ENCODE measurements at regions not wholly inside any gene's neighbourhood (a gene's known extent, or its start where the extent isn't known, plus 50 kb on each side); places are given as distances from the start of the nearest gene placed in this dataset.
A peak's percentile ranks its signal among the peaks of the same experiment; 100 is the strongest.

DNA sequence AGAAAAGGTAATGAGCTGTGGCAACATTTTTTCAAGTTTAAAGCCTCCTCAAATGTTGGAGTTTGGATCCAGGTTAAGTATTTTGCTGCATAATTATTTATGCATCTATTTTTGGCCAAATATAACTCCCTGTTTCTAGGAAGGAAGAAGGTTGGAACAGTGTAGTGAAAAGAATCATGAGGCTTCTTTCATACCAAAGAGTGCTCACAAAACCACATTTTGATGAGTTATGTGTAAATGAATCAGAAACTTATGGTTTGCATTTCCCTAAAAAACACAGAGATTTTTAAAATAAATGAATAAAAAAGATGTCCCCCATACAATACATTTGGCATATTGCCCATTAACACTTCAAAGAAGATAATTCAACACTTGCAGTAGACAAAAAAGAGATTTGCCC lies 246.9 kb upstream of the PRDM1 start:
- no peaks in the 10 kb centered on the region for H3K79me2 ChIP-seq (ENCODE audit: insufficient read depth, low read depth, low read length)
- H3K36me3 ChIP-seq (ENCODE audit: insufficient read depth, low read length): no peaks in the 10 kb centered on the region
- no peak for TF ChIP-seq EZH2phosphoT487 (IDR thresholded peaks at IDR 0.05; ENCODE audit: borderline replicate concordance, low read depth, low read length)
- no peak for TF ChIP-seq CTCF (conservative IDR thresholded peaks at IDR 0.05; ENCODE audit: low read length)
- H3K4me2 ChIP-seq (ENCODE audit: low read length): no peak overlapping the region
- no peaks in the 10 kb centered on the region for H3K9me2 ChIP-seq (ENCODE audit: insufficient read depth, low read length)
- ChIA-PET CTCF (ENCODE audit: unreplicated experiment) (no interaction called here), POLR2A (interaction anchor here (1.0 kb wide), 1 partner anchor 9 kb away, joined by 4 read pairs; no protein-coding TSS in a partner anchor)
- no TSS peak for BruUV-seq (replicated peaks)
- no peak overlapping the region for H2AFZ ChIP-seq (ENCODE audit: low read length)
- no peaks in the 10 kb centered on the region for H3K9me3 ChIP-seq (ENCODE audit: low read length)
- H4K20me1 ChIP-seq (ENCODE audit: insufficient read depth, low read length): no peaks in the 10 kb centered on the region
- H3K27ac ChIP-seq (ENCODE audit: low read depth, low read length, poor library complexity, severe bottlenecking): no peak overlapping the region
- no peak overlapping the region for H3K4me3 ChIP-seq (ENCODE audit: low read depth, low read length, poor library complexity, severe bottlenecking)
- no peak for DNase-seq (ENCODE audit: low spot score)
- intact Hi-C loops (cut with micrococcal nuclease; ENCODE audit: unreplicated experiment): loop anchor here (5.0 kb wide), 1 partner anchor 58 kb away; no protein-coding TSS in a partner anchor
- H3K4me1 ChIP-seq (ENCODE audit: insufficient read depth, low read length, poor library complexity, severe bottlenecking): peaks cover 42% of the 10 kb centered on the region

- intact Hi-C loops (cut with micrococcal nuclease; ENCODE audit: unreplicated experiment): loop anchor here (5.0 kb wide), 1 partner anchor 59 kb away; no protein-coding TSS in a partner anchor
- CTCF ChIA-PET (ENCODE audit: unreplicated experiment): no interaction called here
- Histone ChIP-seq H3K9me2 (ENCODE audit: insufficient read depth, low read length) (no peaks in the 10 kb centered on the region), H3K27ac (ENCODE audit: low read depth, low read length, poor library complexity, severe bottlenecking) (no peak overlapping the region), H3K36me3 (ENCODE audit: insufficient read depth, low read length) (no peaks in the 10 kb centered on the region), H2AFZ (ENCODE audit: low read length) (peak overlapping the region; percentile 99; the same call in 1 of the 2 replicates), H3K9me3 (ENCODE audit: low read length) (no peaks in the 10 kb centered on the region), H3K4me3 (ENCODE audit: low read depth, low read length, poor library complexity, severe bottlenecking) (no peak overlapping the region), H4K20me1 (ENCODE audit: insufficient read depth, low read length) (no peaks in the 10 kb centered on the region), H3K79me2 (ENCODE audit: insufficient read depth, low read depth, low read length) (no peaks in the 10 kb centered on the region), H3K4me2 (ENCODE audit: low read length) (no peak overlapping the region), H3K4me1 (ENCODE audit: insufficient read depth, low read length, poor library complexity, severe bottlenecking) (peaks cover 49% of the 10 kb centered on the region)
- DNase-seq (ENCODE audit: low spot score): no peak
- TF ChIP-seq CTCF (conservative IDR thresholded peaks at IDR 0.05; ENCODE audit: low read length) (no peak), EZH2phosphoT487 (IDR thresholded peaks at IDR 0.05; ENCODE audit: borderline replicate concordance, low read depth, low read length) (no peak)
- no TSS peak for BruUV-seq (replicated peaks)
- POLR2A ChIA-PET: interaction anchor here (1.6 to 3.5 kb wide), 2 partner anchors 12 to 27 kb away, joined by 3 to 20 read pairs; no protein-coding TSS in a partner anchor
Observed at GRCh38 chr6:105838171-105838570, 248.0 kb upstream of the PRDM1 start.

- Histone ChIP-seq H3K9me3 (ENCODE audit: low read length) (no peaks in the 10 kb centered on the region), H3K36me3 (ENCODE audit: insufficient read depth, low read length) (no peaks in the 10 kb centered on the region), H3K27ac (ENCODE audit: low read depth, low read length, poor library complexity, severe bottlenecking) (peak overlapping the region; percentile 58), H4K20me1 (ENCODE audit: insufficient read depth, low read length) (no peaks in the 10 kb centered on the region), H3K4me2 (ENCODE audit: low read length) (peak overlapping the region; percentile 71), H3K4me1 (ENCODE audit: insufficient read depth, low read length, poor library complexity, severe bottlenecking) (peaks cover 56% of the 10 kb centered on the region), H3K9me2 (ENCODE audit: insufficient read depth, low read length) (no peaks in the 10 kb centered on the region), H3K79me2 (ENCODE audit: insufficient read depth, low read depth, low read length) (no peaks in the 10 kb centered on the region), H3K4me3 (ENCODE audit: low read depth, low read length, poor library complexity, severe bottlenecking) (peak overlapping the region; percentile 40), H2AFZ (ENCODE audit: low read length) (peak overlapping the region; percentile 99)
- peak; percentile 38 for DNase-seq (ENCODE audit: low spot score)
- POLR2A ChIA-PET: interaction anchor here (0.6 to 3.5 kb wide), 9 partner anchors 8 to 47 kb away, joined by 3 to 20 read pairs (median 3); no protein-coding TSS in a partner anchor
- CTCF ChIA-PET (ENCODE audit: unreplicated experiment): no interaction called here
- intact Hi-C loops (cut with micrococcal nuclease; ENCODE audit: unreplicated experiment): loop anchor here (2.0 to 5.0 kb wide), 2 partner anchors 60 to 80 kb away; no protein-coding TSS in a partner anchor
- no peak for TF ChIP-seq CTCF (conservative IDR thresholded peaks at IDR 0.05; ENCODE audit: low read length)
- TF ChIP-seq EZH2phosphoT487 (IDR thresholded peaks at IDR 0.05; ENCODE audit: borderline replicate concordance, low read depth, low read length): no peak
- no TSS peak for BruUV-seq (replicated peaks)
Observed at GRCh38 chr6:105836889-105837288, 249.2 kb upstream of the PRDM1 start.

Measured in OCI-LY7 (cell line).